ENCODE measurements at regions not wholly inside any gene's neighbourhood (a gene's known extent, or its start where the extent isn't known, plus 50 kb on each side); places are given as distances from the start of the nearest gene placed in this dataset.
A peak's percentile ranks its signal among the peaks of the same experiment; 100 is the strongest.

- Histone ChIP-seq H3K4me1 (peaks cover 0 to 12% (median 6%) of the 10 kb centered on the region in 9 donors), H3K36me3 (no peaks in the 10 kb centered on the region), H3K27me3 (no peaks in the 10 kb centered on the region), H3K4me3 (no peak overlapping the region), H3K9me3 (no peaks in the 10 kb centered on the region), H3K27ac (no peak overlapping the region)
- no peak for DNase-seq
- TF ChIP-seq CTCF (IDR thresholded peaks at IDR 0.05) = no peak
- intact Hi-C loops (cut with DNase I) = no loop called here
- WGBS, 2 donors = 86 to 88% methylated on average over 5 of the region's 5 CpGs
- ATAC-seq = no peak
Measured at GRCh38 chr4:54566608-54567007, 91.1 kb upstream of the KIT start.

GRCh38 chr4:54567327-54567726 lies 90.4 kb upstream of the KIT start:
- peaks cover 0 to 12% (median 6%) of the 10 kb centered on the region in 9 donors for H3K4me1 ChIP-seq
- H3K27me3 ChIP-seq = no peaks in the 10 kb centered on the region
- DNase-seq (no peak), ATAC-seq (no peak)
- no peaks in the 10 kb centered on the region for H3K9me3 ChIP-seq
- no peak overlapping the region for H3K4me3 ChIP-seq
- H3K36me3 ChIP-seq = no peaks in the 10 kb centered on the region
- 95 to 97% methylated on average over 2 of the region's 2 CpGs for WGBS, 2 donors
- intact Hi-C loops (cut with DNase I) = no loop called here
- TF ChIP-seq CTCF (IDR thresholded peaks at IDR 0.05) = no peak
- no peak overlapping the region for H3K27ac ChIP-seq

GRCh38 chr4:54568184-54568583 lies 89.6 kb upstream of the KIT start:
- intact Hi-C loops (cut with DNase I) = no loop called here
- WGBS, 2 donors = 21 to 22% methylated on average over 3 of the region's 3 CpGs
- no peak overlapping the region for H3K4me3 ChIP-seq
- TF ChIP-seq CTCF (IDR thresholded peaks at IDR 0.05) = no peak
- ATAC-seq = peak in 5 of 8 donors; percentile 24 to 81 (median 49)
- H3K9me3 ChIP-seq = no peaks in the 10 kb centered on the region
- no peak for DNase-seq
- H3K27me3 ChIP-seq = no peaks in the 10 kb centered on the region
- no peaks in the 10 kb centered on the region for H3K36me3 ChIP-seq
- no peak overlapping the region for H3K27ac ChIP-seq
- peaks cover 0 to 12% (median 6%) of the 10 kb centered on the region in 9 donors for H3K4me1 ChIP-seq

GRCh38 chr4:54570822-54571221 lies 86.9 kb upstream of the KIT start:
- ATAC-seq (no peak), DNase-seq (no peak)
- WGBS, 2 donors = 73 to 75% methylated on average over 2 of the region's 2 CpGs
- intact Hi-C loops (cut with DNase I) = no loop called here
- Histone ChIP-seq H3K9me3 (no peaks in the 10 kb centered on the region), H3K27ac (no peak overlapping the region), H3K27me3 (no peaks in the 10 kb centered on the region), H3K4me3 (no peak overlapping the region), H3K4me1 (peaks cover 0 to 12% (median 6%) of the 10 kb centered on the region in 9 donors), H3K36me3 (no peaks in the 10 kb centered on the region)
- no peak for TF ChIP-seq CTCF (IDR thresholded peaks at IDR 0.05)
